Body of pancreas (tissue), 4 donors: ENCODE measurements at regions not wholly inside any gene's neighbourhood (a gene's known extent, or its start where the extent isn't known, plus 50 kb on each side); places are given as distances from the start of the nearest gene placed in this dataset.

Source experiments
- CTCF ChIP-seq, 7 experiments: fragments of 450-650 bp in 4 of 7; fragments of 200-600 bp in 3 of 7; sonication (generic) in 3 of 7; IDR thresholded peaks; one replicate each; pipeline ENCODE4 v1.5.1; 2016 to 2019; ENCODE audit warnings: antibody characterized with exemption in 7 of 7
- POLR2A ChIP-seq, 3 donors: fragments of 450-650 bp; IDR thresholded peaks; one replicate each; pipeline ENCODE4 v1.6.1; 2016; ENCODE audit warnings: antibody characterized with exemption in 3 of 3, mild to moderate bottlenecking in 2 of 3

DNA sequence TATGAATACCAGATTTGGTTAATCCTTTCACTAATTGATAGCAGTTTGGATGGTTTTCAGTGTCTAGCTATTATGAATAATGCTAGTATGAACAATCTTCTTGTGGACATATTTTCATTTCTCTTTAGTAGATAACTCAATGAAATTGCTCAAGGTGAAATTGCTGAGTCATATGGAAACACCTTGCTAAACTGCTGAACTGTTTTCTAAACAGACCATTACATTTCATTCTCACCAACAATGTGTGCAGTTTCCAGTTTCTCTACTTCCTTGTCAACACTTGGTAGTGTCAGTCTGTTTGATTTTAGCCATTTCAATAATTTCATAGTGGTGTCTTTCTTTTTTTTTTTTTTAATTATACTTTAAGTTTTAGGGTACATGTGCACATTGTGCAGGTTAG, 250.0 kb downstream of the HRH4 start:
- TF ChIP-seq CTCF (IDR thresholded peaks at IDR 0.05) = no peak
- no peak for TF ChIP-seq POLR2A (IDR thresholded peaks at IDR 0.05)
